HG03460 (cell line): ENCODE measurements at regions not wholly inside any gene's neighbourhood (a gene's known extent, or its start where the extent isn't known, plus 50 kb on each side); places are given as distances from the start of the nearest gene placed in this dataset.

ENCODE experiments used
- ATAC-seq: cut with Tn5 transposase; IDR thresholded peaks from one replicate; pipeline ENCODE4 v1.9.1; 2021; ENCODE audit not compliant: unreplicated experiment

DNA sequence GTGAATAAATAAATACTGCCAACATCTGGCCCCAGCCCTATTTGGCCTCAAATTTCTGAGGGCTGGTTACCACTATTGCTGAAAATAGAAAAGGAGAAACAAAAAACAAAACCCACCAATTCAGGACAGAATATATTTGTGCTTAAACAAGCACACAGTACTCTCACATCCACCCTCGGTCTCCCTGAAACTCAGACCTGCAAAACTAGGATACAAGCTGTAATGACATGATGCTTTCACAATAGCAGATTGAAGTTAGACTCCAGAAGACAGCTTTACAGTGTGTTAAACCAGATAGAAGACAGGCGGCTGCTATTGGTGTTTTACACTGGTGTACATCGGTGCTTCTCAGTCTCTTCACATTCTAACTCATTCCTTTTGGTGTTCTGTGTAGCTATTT lies 214.9 kb upstream of the DMRT1 start:
- no peak for ATAC-seq

GRCh38 chr9:627336-627970 lies 214.0 kb upstream of the DMRT1 start:
- ATAC-seq: no peak

GRCh38 chr9:629146-629545 lies 212.4 kb upstream of the DMRT1 start:
- no peak for ATAC-seq

DNA sequence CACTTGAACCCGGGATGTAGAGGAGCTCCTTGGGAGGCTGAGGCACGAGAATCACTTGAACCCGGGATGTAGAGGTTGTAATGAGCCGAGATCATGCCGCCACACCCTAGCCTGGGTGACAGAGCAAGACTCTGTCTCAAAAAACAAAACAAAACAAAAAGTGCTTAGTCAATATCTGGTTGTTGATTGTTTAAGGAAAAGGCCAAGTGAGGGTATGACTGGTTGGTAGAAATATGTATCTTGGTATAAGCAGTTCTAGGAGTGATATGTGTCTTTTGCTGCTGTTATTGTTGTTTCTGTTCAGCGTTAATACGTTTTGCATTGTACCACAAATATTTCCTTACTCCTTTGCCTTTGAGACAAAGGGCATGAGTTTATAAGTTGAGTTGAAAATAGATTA lies 210.7 kb upstream of the DMRT1 start:
- ATAC-seq: no peak

DNA sequence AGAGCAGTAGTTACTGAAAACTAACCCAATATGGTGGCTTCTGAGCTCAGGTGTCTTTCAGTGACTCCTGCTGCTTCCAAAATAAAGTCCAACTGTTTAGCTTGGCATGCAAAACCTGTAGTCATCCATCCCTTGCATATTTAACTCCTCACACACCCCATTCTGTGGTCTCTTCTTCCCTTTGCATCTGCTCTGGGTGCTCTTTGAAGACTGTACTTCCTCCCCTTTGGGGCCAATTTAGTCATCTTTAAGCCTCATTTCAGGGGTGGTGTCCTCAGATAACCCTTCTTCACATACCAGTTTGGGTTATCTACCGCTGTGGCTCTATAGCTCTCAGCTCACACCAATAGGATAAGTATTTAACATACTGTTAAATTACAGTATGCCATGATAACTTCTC lies 209.9 kb upstream of the DMRT1 start:
- ATAC-seq: no peak

GRCh38 chr9:633461-633860 lies 208.0 kb upstream of the DMRT1 start:
- ATAC-seq: no peak

- no peak for ATAC-seq
These were observed 204.4 kb upstream of the DMRT1 start for GRCh38 chr9:636931-637591.

- no peak for ATAC-seq
These were observed 203.3 kb upstream of the DMRT1 start for GRCh38 chr9:638152-638551.

- no peak for ATAC-seq
These were observed 199.5 kb upstream of the DMRT1 start for GRCh38 chr9:642014-642413.

GRCh38 chr9:643966-644365 lies 197.5 kb upstream of the DMRT1 start:
- no peak for ATAC-seq

GRCh38 chr9:647522-647921 lies 194.0 kb upstream of the DMRT1 start:
- no peak for ATAC-seq

- ATAC-seq: no peak
These were observed 192.1 kb upstream of the DMRT1 start for GRCh38 chr9:649128-650074.

DNA sequence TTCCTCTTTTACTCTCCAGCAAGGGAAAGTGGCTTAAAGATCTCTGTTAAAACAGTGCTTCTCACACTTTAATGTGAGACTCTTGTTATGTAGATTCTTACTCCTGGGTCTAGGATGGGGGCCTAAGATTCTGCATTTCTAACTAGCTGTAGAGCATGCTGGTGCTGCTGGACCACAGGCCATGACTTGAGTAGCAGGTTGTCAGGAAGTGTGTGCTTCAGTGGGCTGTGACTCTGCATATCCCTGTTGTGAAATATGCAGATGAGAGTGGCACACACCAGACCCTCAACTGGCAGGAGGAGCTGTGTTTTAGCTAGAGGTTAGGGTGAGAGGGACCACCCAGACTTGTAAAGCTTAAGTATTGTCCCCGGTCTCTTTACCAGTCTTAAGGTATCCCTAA lies 191.1 kb upstream of the DMRT1 start:
- no peak for ATAC-seq

- no peak for ATAC-seq
These were observed 190.1 kb upstream of the DMRT1 start for GRCh38 chr9:651371-651770.

GRCh38 chr9:652914-653313 lies 188.6 kb upstream of the DMRT1 start:
- no peak for ATAC-seq

GRCh38 chr9:653421-653820 lies 188.1 kb upstream of the DMRT1 start:
- no peak for ATAC-seq

DNA sequence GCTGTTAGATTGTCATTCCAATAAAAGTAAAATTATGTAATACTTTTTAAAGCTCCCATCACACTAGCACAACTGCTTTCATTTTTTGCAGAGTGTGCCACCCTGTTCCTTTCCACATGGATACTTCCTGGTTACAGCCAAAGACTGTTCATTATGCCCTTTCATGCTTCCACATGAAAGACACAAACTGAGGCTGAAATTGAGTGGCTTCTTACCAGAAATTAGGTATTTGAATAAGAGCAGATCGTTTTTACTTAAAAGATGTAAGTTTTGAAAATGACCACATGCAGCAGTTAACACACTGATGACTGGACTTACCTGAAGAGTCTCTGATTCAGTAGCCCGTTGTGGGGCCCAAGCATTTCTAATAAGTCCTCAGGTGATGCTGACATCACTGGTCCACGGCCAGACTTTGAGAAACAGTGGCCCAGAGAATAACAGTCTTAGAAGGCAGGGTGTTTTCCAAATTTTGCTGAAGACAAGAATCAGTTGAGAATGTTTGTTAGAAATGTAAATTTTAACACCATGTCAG lies 187.6 kb upstream of the DMRT1 start:
- no peak for ATAC-seq

- ATAC-seq: no peak
These were observed 185.6 kb upstream of the DMRT1 start for GRCh38 chr9:655875-656274.

- no peak for ATAC-seq
These were observed 184.4 kb upstream of the DMRT1 start for GRCh38 chr9:656926-657568.

DNA sequence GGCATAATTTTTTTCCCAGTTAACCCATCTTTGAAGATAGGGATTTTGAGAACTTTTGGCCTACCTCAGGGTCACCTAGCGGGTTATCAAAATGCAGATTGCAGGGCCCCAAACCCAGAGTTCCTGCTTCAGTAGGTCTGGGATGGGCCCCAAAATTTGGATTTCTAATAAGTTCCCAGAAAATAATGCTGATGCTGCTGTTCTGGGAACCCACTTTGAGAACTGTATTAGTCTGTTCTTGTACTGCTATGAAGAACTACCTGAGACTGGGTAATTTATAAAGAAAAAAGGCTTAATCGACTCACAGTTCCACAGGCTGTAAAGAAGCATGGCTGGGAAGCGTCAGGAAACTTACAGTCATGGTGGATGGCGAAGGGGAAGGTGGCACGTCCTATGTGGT lies 182.2 kb upstream of the DMRT1 start:
- ATAC-seq: no peak

DNA sequence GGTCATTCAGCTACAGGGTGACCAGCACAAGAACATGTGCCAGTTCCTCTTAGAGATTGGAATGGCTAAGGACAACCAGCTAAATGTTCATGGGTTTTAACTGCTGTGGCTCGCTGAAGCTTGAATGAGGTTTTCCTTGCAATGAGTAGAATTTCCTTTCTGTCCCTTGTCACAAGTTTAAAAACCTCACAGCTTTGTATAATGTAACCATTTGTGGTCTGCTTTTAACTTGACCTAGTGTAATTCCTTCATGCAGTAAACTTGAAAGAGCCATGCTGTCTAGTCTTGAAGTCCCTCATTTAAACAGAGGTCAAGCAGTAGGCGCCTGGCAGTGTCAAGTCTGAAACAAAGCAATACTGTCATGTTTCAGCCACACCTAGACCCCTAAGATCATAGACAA lies 181.3 kb upstream of the DMRT1 start:
- no peak for ATAC-seq
